ENCODE measurements at regions not wholly inside any gene's neighbourhood (a gene's known extent, or its start where the extent isn't known, plus 50 kb on each side); places are given as distances from the start of the nearest gene placed in this dataset.
"Not testable (repeated sequence)": the region's sequence is repeated elsewhere in the genome, so short reads cannot be mapped to it uniquely, and the experiment has no call there.

DNA sequence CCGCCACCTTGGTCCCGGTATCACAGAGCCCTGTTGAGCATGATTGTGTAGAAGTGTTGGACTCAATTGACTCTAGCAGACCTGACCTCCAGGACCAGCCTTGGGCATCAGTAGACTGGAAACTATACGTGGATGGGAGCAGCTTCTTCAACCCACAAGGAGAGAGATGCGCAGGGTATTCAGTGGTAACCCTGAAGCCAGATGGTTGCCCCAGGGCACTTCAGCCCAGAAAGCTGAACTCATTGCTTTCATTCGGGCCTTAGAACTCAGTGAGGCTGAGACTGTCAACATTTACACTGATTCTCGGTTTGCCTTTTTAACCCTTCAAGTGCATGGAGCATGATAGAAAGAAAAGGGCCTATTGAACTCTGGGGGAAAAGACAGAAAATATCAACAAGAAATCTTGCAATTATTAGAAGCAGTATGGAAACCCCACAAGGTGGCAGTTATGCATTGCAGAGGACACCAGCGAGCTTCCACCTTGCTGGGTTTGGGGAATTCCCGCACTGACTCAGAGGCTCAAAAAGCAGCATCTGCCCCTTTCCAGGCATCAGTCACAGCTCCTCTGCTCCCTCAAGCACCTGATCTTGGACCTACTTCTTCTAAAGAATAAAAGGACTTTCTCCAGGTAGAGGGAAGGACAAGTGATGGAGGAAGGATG, 83.3 kb upstream of the TANC1 start:
- TF ChIP-seq, protein P1, sequence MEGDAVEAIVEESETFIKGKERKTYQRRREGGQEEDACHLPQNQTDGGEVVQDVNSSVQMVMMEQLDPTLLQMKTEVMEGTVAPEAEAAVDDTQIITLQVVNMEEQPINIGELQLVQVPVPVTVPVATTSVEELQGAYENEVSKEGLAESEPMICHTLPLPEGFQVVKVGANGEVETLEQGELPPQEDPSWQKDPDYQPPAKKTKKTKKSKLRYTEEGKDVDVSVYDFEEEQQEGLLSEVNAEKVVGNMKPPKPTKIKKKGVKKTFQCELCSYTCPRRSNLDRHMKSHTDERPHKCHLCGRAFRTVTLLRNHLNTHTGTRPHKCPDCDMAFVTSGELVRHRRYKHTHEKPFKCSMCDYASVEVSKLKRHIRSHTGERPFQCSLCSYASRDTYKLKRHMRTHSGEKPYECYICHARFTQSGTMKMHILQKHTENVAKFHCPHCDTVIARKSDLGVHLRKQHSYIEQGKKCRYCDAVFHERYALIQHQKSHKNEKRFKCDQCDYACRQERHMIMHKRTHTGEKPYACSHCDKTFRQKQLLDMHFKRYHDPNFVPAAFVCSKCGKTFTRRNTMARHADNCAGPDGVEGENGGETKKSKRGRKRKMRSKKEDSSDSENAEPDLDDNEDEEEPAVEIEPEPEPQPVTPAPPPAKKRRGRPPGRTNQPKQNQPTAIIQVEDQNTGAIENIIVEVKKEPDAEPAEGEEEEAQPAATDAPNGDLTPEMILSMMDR (conservative IDR thresholded peaks at IDR 0.05 in 1 of 2, IDR thresholded peaks at IDR 0.05 in 1 of 2; ENCODE audit: low read depth in 1 of 2, low read length in 2 of 2), result not testable (repeated sequence)
- not testable (repeated sequence) for TF ChIP-seq EZH2 (IDR thresholded peaks at IDR 0.05; ENCODE audit: low read length, missing control alignments)
